ENCODE measurements at regions not wholly inside any gene's neighbourhood (a gene's known extent, or its start where the extent isn't known, plus 50 kb on each side); places are given as distances from the start of the nearest gene placed in this dataset.

GRCh38 chr18:71707985-71708500 is 836.1 kb downstream of the CBLN2 start:
- no peak for TF ChIP-seq CTCF (IDR thresholded peaks at IDR 0.05)
- no peaks in the 10 kb centered on the region for H3K27me3 Mint-ChIP-seq (ENCODE audit: insufficient read depth)
- no peak overlapping the region for H3K4me3 Mint-ChIP-seq
- no peaks in the 10 kb centered on the region for H3K36me3 Mint-ChIP-seq (ENCODE audit: low read depth)
- no peak overlapping the region for H3K27ac Mint-ChIP-seq
- H3K9me3 Mint-ChIP-seq = peaks cover 38% of the 10 kb centered on the region
- no peaks in the 10 kb centered on the region for H3K4me1 Mint-ChIP-seq (ENCODE audit: low read depth)
- DNase-seq = no peak

- H3K4me3 Mint-ChIP-seq = no peak overlapping the region
- no peaks in the 10 kb centered on the region for H3K27me3 Mint-ChIP-seq (ENCODE audit: insufficient read depth)
- DNase-seq = no peak
- no peak for TF ChIP-seq CTCF (IDR thresholded peaks at IDR 0.05)
- no peaks in the 10 kb centered on the region for H3K4me1 Mint-ChIP-seq (ENCODE audit: low read depth)
- peaks cover 43% of the 10 kb centered on the region for H3K9me3 Mint-ChIP-seq
- H3K36me3 Mint-ChIP-seq (ENCODE audit: low read depth) = no peaks in the 10 kb centered on the region
- no peak overlapping the region for H3K27ac Mint-ChIP-seq
Measured at GRCh38 chr18:71707400-71707799, 836.7 kb downstream of the CBLN2 start.

GRCh38 chr18:71689416-71690160 is 854.6 kb downstream of the CBLN2 start:
- H3K36me3 Mint-ChIP-seq (ENCODE audit: low read depth) = no peaks in the 10 kb centered on the region
- H3K9me3 Mint-ChIP-seq = peaks cover 15% of the 10 kb centered on the region
- H3K27me3 Mint-ChIP-seq (ENCODE audit: insufficient read depth) = no peaks in the 10 kb centered on the region
- H3K27ac Mint-ChIP-seq = no peak overlapping the region
- no peak for TF ChIP-seq CTCF (IDR thresholded peaks at IDR 0.05)
- no peak for DNase-seq
- H3K4me1 Mint-ChIP-seq (ENCODE audit: low read depth) = no peaks in the 10 kb centered on the region
- no peak overlapping the region for H3K4me3 Mint-ChIP-seq

GRCh38 chr18:71682591-71682990 is 861.6 kb downstream of the CBLN2 start:
- Mint-ChIP-seq H3K36me3 (ENCODE audit: low read depth) (no peaks in the 10 kb centered on the region), H3K4me3 (no peak overlapping the region), H3K4me1 (ENCODE audit: low read depth) (no peaks in the 10 kb centered on the region), H3K27me3 (ENCODE audit: insufficient read depth) (no peaks in the 10 kb centered on the region; the same call in 1 of the 2 replicates), H3K9me3 (peaks cover 45% of the 10 kb centered on the region), H3K27ac (no peak overlapping the region)
- DNase-seq = no peak
- TF ChIP-seq CTCF (IDR thresholded peaks at IDR 0.05) = no peak

GRCh38 chr18:71678144-71678543 is 866.0 kb downstream of the CBLN2 start:
- no peak for TF ChIP-seq CTCF (IDR thresholded peaks at IDR 0.05)
- H3K36me3 Mint-ChIP-seq (ENCODE audit: low read depth) = no peaks in the 10 kb centered on the region
- H3K27me3 Mint-ChIP-seq (ENCODE audit: insufficient read depth) = no peaks in the 10 kb centered on the region; the same call in 1 of the 2 replicates
- no peak overlapping the region for H3K27ac Mint-ChIP-seq
- H3K4me3 Mint-ChIP-seq = no peak overlapping the region
- peaks cover 57% of the 10 kb centered on the region for H3K9me3 Mint-ChIP-seq
- no peaks in the 10 kb centered on the region for H3K4me1 Mint-ChIP-seq (ENCODE audit: low read depth)
- DNase-seq = no peak
